Right hindlimb (tissue), 1 donor: ENCODE measurements at regions not wholly inside any gene's neighbourhood (a gene's known extent, or its start where the extent isn't known, plus 50 kb on each side); places are given as distances from the start of the nearest gene placed in this dataset.

ENCODE experiments used
- DNase-seq: peaks from one replicate; pipeline ENCODE4 v3.0.0-alpha.2; 2018

- DNase-seq = no peak
Observed at GRCh38 chr11:11789735-11790369, 51.9 kb upstream of the USP47 start.

GRCh38 chr11:11788063-11788710 is 53.6 kb upstream of the USP47 start:
- no peak for DNase-seq

GRCh38 chr11:11787305-11788062 is 54.3 kb upstream of the USP47 start:
- peak; percentile 84 for DNase-seq

- DNase-seq = no peak
Observed at GRCh38 chr11:11786771-11787170, 55.0 kb upstream of the USP47 start.

- no peak for DNase-seq
Observed at GRCh38 chr11:11786234-11786633, 55.5 kb upstream of the USP47 start.

GRCh38 chr11:11782532-11783110 is 59.2 kb upstream of the USP47 start:
- DNase-seq = no peak

GRCh38 chr11:11780858-11781257 is 60.9 kb upstream of the USP47 start:
- no peak for DNase-seq

GRCh38 chr11:11779975-11780374 is 61.8 kb upstream of the USP47 start:
- DNase-seq = no peak

GRCh38 chr11:11777897-11778296 is 63.9 kb upstream of the USP47 start:
- no peak for DNase-seq

- no peak for DNase-seq
Observed at GRCh38 chr11:11776714-11777113, 65.1 kb upstream of the USP47 start.

- DNase-seq = no peak
Observed at GRCh38 chr11:11774928-11775327, 66.8 kb upstream of the USP47 start.

GRCh38 chr11:11772865-11773515 is 68.8 kb upstream of the USP47 start:
- DNase-seq = no peak

GRCh38 chr11:11770921-11771486 is 70.8 kb upstream of the USP47 start:
- DNase-seq = no peak

- DNase-seq = no peak
Observed at GRCh38 chr11:11770296-11770695, 71.5 kb upstream of the USP47 start.

GRCh38 chr11:11769782-11770181 is 72.0 kb upstream of the USP47 start:
- DNase-seq = no peak

GRCh38 chr11:11769362-11769761 is 72.4 kb upstream of the USP47 start:
- no peak for DNase-seq

- DNase-seq = no peak
Observed at GRCh38 chr11:11764423-11764803, 77.4 kb upstream of the USP47 start.

GRCh38 chr11:11763796-11764422 is 77.9 kb upstream of the USP47 start:
- DNase-seq = no peak

- DNase-seq = no peak
Observed at GRCh38 chr11:11760838-11761237, 80.9 kb upstream of the USP47 start.

- no peak for DNase-seq
Observed at GRCh38 chr11:11758603-11759196, 83.1 kb upstream of the USP47 start.

GRCh38 chr11:11757909-11758308 is 83.9 kb upstream of the USP47 start:
- no peak for DNase-seq

- DNase-seq = no peak
Observed at GRCh38 chr11:11756718-11757117, 85.1 kb upstream of the USP47 start.
